ENCODE measurements at regions not wholly inside any gene's neighbourhood (a gene's known extent, or its start where the extent isn't known, plus 50 kb on each side); places are given as distances from the start of the nearest gene placed in this dataset.
"Not testable (repeated sequence)": the region's sequence is repeated elsewhere in the genome, so short reads cannot be mapped to it uniquely, and the experiment has no call there.

DNA sequence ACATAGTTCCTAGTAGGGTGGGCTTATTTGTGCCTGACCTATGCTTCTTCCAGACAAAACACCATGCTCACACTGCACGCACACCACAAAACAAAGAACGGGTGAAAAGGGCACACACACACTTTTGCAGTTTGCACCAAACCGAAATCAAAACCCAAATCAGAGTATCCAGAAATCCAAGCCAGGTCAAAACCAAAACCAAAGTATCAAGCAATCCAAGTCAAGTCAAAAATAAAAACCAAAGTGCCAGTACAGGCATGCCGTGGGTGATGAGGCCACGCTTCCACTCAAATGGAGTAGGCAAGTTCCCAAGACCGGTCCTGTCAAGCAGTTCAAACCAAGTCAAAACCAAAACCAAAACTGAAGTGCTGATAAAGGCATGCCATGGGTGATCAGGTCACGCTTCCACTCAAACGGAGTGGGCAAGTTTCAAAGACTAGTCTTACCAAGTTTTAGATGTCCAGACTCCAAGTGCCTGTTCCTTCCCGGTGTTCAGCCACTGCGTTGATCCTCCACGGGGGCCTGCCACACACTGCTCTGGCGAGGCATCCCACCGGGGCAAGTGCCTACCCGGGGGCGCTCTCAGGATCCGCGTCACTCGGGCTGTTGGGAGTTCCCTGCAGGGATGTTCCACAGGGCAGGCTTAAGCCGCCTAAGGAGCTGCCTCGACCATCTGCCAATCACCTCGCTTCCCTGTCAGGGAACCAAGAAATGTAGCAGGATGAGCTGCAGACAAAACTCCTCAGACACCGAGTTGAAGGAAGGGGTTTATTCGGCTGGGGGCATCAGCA, 184.5 kb upstream of the SGO1 start:
- intact Hi-C loops (cut with micrococcal nuclease); BruUV-seq (replicated peaks): not testable (repeated sequence)

GRCh38 chr3:20361000-20361399, 175.0 kb upstream of the SGO1 start:
- H3K4me2 ChIP-seq (ENCODE audit: low read length): no peak overlapping the region
- DNase-seq (ENCODE audit: low read depth, low spot score) (no peak), ATAC-seq (no peak)

More for the DNA sequence above, 184.5 kb upstream of the SGO1 start:
- H3K36me3 ChIP-seq (ENCODE audit: control insufficient read depth in 1 of 2, insufficient read depth in 2 of 2, low read length in 2 of 2); H3K9me2 ChIP-seq (ENCODE audit: insufficient read depth); H2AFZ ChIP-seq (ENCODE audit: low read depth, low read length, poor library complexity, severe bottlenecking); POLR2A ChIA-PET; H3K4me1 ChIP-seq (ENCODE audit: control insufficient read depth in 1 of 2, insufficient read depth in 2 of 2, low read length in 2 of 2); CTCF ChIA-PET; H3K9me3 ChIP-seq (ENCODE audit: control insufficient read depth in 1 of 2, insufficient read depth in 1 of 2, low read depth in 1 of 2, low read length in 2 of 2); RAD21 ChIA-PET (ENCODE audit: low non-redundant PET in 1 of 2, low total read pairs in 2 of 2, uncharacterized antibody in 2 of 2, unreplicated experiment in 2 of 2); DNase-seq (ENCODE audit: low read depth, low spot score); H3K79me2 ChIP-seq (ENCODE audit: insufficient read depth, low read length); ATAC-seq; H3K27me3 ChIP-seq (ENCODE audit: insufficient read depth, low read length); H3K27ac ChIP-seq (ENCODE audit: low read depth, low read length); H3K4me2 ChIP-seq (ENCODE audit: low read length); H3K9ac ChIP-seq (ENCODE audit: low read length); H3K4me3 ChIP-seq (replicated peaks in 1 of 2; ENCODE audit: low read depth in 1 of 2, low read length in 2 of 2); H4K20me1 ChIP-seq (ENCODE audit: insufficient read depth): not testable (repeated sequence)

More at GRCh38 chr3:20361000-20361399, 175.0 kb upstream of the SGO1 start:
- TF ChIP-seq ATF3 (IDR thresholded peaks at IDR 0.05) (no peak), CBX3 (IDR thresholded peaks at IDR 0.05; ENCODE audit: low read depth) (no peak), SIN3A (IDR thresholded peaks at IDR 0.05; ENCODE audit: low read depth) (no peak), ZNF274 (IDR thresholded peaks at IDR 0.05; ENCODE audit: low read depth, low read length) (no peak), CEBPB (IDR thresholded peaks at IDR 0.05; ENCODE audit: low read depth) (no peak), EZH2phosphoT487 (IDR thresholded peaks at IDR 0.05; ENCODE audit: borderline replicate concordance) (no peak), POLR2AphosphoS5 (IDR thresholded peaks at IDR 0.05; ENCODE audit: low read depth, low read length) (no peak), TCF7L2 (IDR thresholded peaks at IDR 0.05; ENCODE audit: borderline replicate concordance, extremely low read depth, insufficient read depth, insufficient read length) (no peak), REST (IDR thresholded peaks at IDR 0.05; ENCODE audit: low read depth) (no peak), RAD21 (IDR thresholded peaks at IDR 0.05; ENCODE audit: low read depth) (no peak), YY1 (IDR thresholded peaks at IDR 0.05; ENCODE audit: extremely low read depth, insufficient replicate concordance, low read depth, low read length) (no peak), EZH2 (IDR thresholded peaks at IDR 0.05) (no peak), ZFX (IDR thresholded peaks at IDR 0.05) (no peak), JUND (IDR thresholded peaks at IDR 0.05) (no peak)
- TF ChIP-seq, protein P1, sequence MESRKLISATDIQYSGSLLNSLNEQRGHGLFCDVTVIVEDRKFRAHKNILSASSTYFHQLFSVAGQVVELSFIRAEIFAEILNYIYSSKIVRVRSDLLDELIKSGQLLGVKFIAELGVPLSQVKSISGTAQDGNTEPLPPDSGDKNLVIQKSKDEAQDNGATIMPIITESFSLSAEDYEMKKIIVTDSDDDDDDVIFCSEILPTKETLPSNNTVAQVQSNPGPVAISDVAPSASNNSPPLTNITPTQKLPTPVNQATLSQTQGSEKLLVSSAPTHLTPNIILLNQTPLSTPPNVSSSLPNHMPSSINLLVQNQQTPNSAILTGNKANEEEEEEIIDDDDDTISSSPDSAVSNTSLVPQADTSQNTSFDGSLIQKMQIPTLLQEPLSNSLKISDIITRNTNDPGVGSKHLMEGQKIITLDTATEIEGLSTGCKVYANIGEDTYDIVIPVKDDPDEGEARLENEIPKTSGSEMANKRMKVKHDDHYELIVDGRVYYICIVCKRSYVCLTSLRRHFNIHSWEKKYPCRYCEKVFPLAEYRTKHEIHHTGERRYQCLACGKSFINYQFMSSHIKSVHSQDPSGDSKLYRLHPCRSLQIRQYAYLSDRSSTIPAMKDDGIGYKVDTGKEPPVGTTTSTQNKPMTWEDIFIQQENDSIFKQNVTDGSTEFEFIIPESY (IDR thresholded peaks at IDR 0.05; ENCODE audit: extremely low read depth, insufficient replicate concordance, low read length): no peak
- RAD21 ChIA-PET (ENCODE audit: low non-redundant PET in 1 of 2, low total read pairs in 2 of 2, uncharacterized antibody in 2 of 2, unreplicated experiment in 2 of 2): no interaction called here
- H3K36me3 ChIP-seq (ENCODE audit: control insufficient read depth in 1 of 2, insufficient read depth in 2 of 2, low read length in 2 of 2): no peaks in the 10 kb centered on the region
- CTCF ChIA-PET: no interaction called here
- H3K9me3 ChIP-seq (ENCODE audit: control insufficient read depth in 1 of 2, insufficient read depth in 1 of 2, low read depth in 1 of 2, low read length in 2 of 2): no peaks in the 10 kb centered on the region
- H3K27me3 ChIP-seq (ENCODE audit: insufficient read depth, low read length): no peaks in the 10 kb centered on the region
- no peaks in the 10 kb centered on the region for H3K79me2 ChIP-seq (ENCODE audit: insufficient read depth, low read length)
- H2AFZ ChIP-seq (ENCODE audit: low read depth, low read length, poor library complexity, severe bottlenecking): no peak overlapping the region
- no peaks in the 10 kb centered on the region for H3K9me2 ChIP-seq (ENCODE audit: insufficient read depth)
- H3K4me3 ChIP-seq (replicated peaks in 1 of 2; ENCODE audit: low read depth in 1 of 2, low read length in 2 of 2): no peak overlapping the region
- H3K27ac ChIP-seq (ENCODE audit: low read depth, low read length): no peak overlapping the region
- no TSS peak for BruUV-seq (replicated peaks)
- intact Hi-C loops (cut with micrococcal nuclease): no loop called here
- H3K9ac ChIP-seq (ENCODE audit: low read length): no peak overlapping the region
- no peaks in the 10 kb centered on the region for H3K4me1 ChIP-seq (ENCODE audit: control insufficient read depth in 1 of 2, insufficient read depth in 2 of 2, low read length in 2 of 2)
- H4K20me1 ChIP-seq (ENCODE audit: insufficient read depth): no peaks in the 10 kb centered on the region
- POLR2A ChIA-PET: no interaction called here

Data from HCT116 (cell line).